HG03103 (cell line): ENCODE measurements at regions not wholly inside any gene's neighbourhood (a gene's known extent, or its start where the extent isn't known, plus 50 kb on each side); places are given as distances from the start of the nearest gene placed in this dataset.

ENCODE experiments used
- ATAC-seq: cut with Tn5 transposase; IDR thresholded peaks from one replicate; pipeline ENCODE4 v1.9.1; 2021; ENCODE audit warnings: low read depth; ENCODE audit not compliant: unreplicated experiment

- no peak for ATAC-seq
Measured at GRCh38 chr18:32545631-32546030, 74.9 kb upstream of the GAREM1 start.

GRCh38 chr18:32544088-32544487 lies 73.4 kb upstream of the GAREM1 start:
- ATAC-seq: no peak

- ATAC-seq: no peak
Measured at GRCh38 chr18:32542221-32542798, 71.6 kb upstream of the GAREM1 start.

GRCh38 chr18:32530947-32531651 lies 60.4 kb upstream of the GAREM1 start:
- ATAC-seq: peak; percentile 99

- no peak for ATAC-seq
Measured at GRCh38 chr18:32529722-32530420, 59.2 kb upstream of the GAREM1 start.

- no peak for ATAC-seq
Measured at GRCh38 chr18:32520771-32521170, 50.1 kb upstream of the GAREM1 start.
